ENCODE measurements at regions not wholly inside any gene's neighbourhood (a gene's known extent, or its start where the extent isn't known, plus 50 kb on each side); places are given as distances from the start of the nearest gene placed in this dataset.

- TF ChIP-seq ZBTB39 (CRISPR knock-in tag; IDR thresholded peaks at IDR 0.05): no peak
Observed at GRCh38 chr4:19786616-19787015, 465.1 kb upstream of the SLIT2 start (continued).

- H3K4me3 ChIP-seq (replicated peaks in 1 of 3; ENCODE audit: insufficient read depth in 1 of 3, low read depth in 2 of 3, low read length in 3 of 3): no peak overlapping the region
- peaks cover 69% of the 10 kb centered on the region for H3K9me3 ChIP-seq (ENCODE audit: low read length)
- ATAC-seq (no peak), FAIRE-seq (no peak), DNase-seq (ENCODE audit: low spot score) (no peak)
- H3K36me3 ChIP-seq (replicated peaks in 1 of 2; ENCODE audit: control insufficient read depth in 1 of 2, insufficient read depth in 2 of 2, low read length in 2 of 2): no peaks in the 10 kb centered on the region
- no peaks in the 10 kb centered on the region for H3K4me1 ChIP-seq (ENCODE audit: insufficient read depth, low read length)
- H3K79me2 ChIP-seq (ENCODE audit: insufficient read depth, low read length): no peaks in the 10 kb centered on the region
- intact Hi-C loops (cut with micrococcal nuclease; ENCODE audit: unreplicated experiment) (no loop called here), in situ Hi-C loops (cut with HindIII; ENCODE audit: extremely low pct_ligation_motif_present, low pct_unique_long_range_greater_than_20kb) (no loop called here)
- ChIA-PET CTCF (ENCODE audit: low intra/inter-chr PET ratio, low total read pairs) (no interaction called here), POLR2A (no interaction called here)
- H3K4me2 ChIP-seq (ENCODE audit: low read depth, low read length): no peak overlapping the region
- no peak overlapping the region for H3K27ac ChIP-seq (ENCODE audit: extremely low read length, insufficient read depth, low read length)
- H4K20me1 ChIP-seq (ENCODE audit: insufficient read depth, low read length): no peaks in the 10 kb centered on the region
- H2AFZ ChIP-seq (ENCODE audit: low read length): no peak overlapping the region
- H3K27me3 ChIP-seq (ENCODE audit: control insufficient read depth in 1 of 2, insufficient read depth in 2 of 2, low read length in 2 of 2): no peaks in the 10 kb centered on the region
- BruUV-seq (replicated peaks): no TSS peak
- TF ChIP-seq ZFP90 (CRISPR knock-in tag; IDR thresholded peaks at IDR 0.05; ENCODE audit: borderline replicate concordance): no peak
- 0% methylated on average over 3 of the region's 4 CpGs for WGBS (ENCODE audit: low lambda C conversion rate)
- H3K9ac ChIP-seq (ENCODE audit: insufficient read depth, low read depth, low read length): no peak overlapping the region
Observed at GRCh38 chr4:19783667-19784223, 468.0 kb upstream of the SLIT2 start.

- H3K4me1 ChIP-seq (ENCODE audit: insufficient read depth, low read length): no peaks in the 10 kb centered on the region
- in situ Hi-C loops (cut with HindIII; ENCODE audit: extremely low pct_ligation_motif_present, low pct_unique_long_range_greater_than_20kb) (no loop called here), intact Hi-C loops (cut with micrococcal nuclease; ENCODE audit: unreplicated experiment) (no loop called here)
- no peak overlapping the region for H3K9ac ChIP-seq (ENCODE audit: insufficient read depth, low read depth, low read length)
- ChIA-PET CTCF (ENCODE audit: low intra/inter-chr PET ratio, low total read pairs) (no interaction called here), POLR2A (no interaction called here)
- no peak for TF ChIP-seq ZNF264 (CRISPR knock-in tag; IDR thresholded peaks at IDR 0.05)
- TF ChIP-seq ZNF281 (CRISPR knock-in tag; IDR thresholded peaks at IDR 0.05; ENCODE audit: borderline replicate concordance): no peak
- TF ChIP-seq ZNF34 (CRISPR knock-in tag; IDR thresholded peaks at IDR 0.05; ENCODE audit: borderline replicate concordance): no peak
- no peak for TF ChIP-seq ZNF75D (CRISPR knock-in tag; IDR thresholded peaks at IDR 0.05; ENCODE audit: borderline replicate concordance)
- TF ChIP-seq ZNF274 (CRISPR knock-in tag; IDR thresholded peaks at IDR 0.05): no peak
- no peak for TF ChIP-seq MIER3 (CRISPR knock-in tag; IDR thresholded peaks at IDR 0.05; ENCODE audit: borderline replicate concordance)
- TF ChIP-seq MEIS2 (CRISPR knock-in tag; IDR thresholded peaks at IDR 0.05): no peak
- H2AFZ ChIP-seq (ENCODE audit: low read length): no peak overlapping the region
- no peak overlapping the region for H3K4me3 ChIP-seq (replicated peaks in 1 of 3; ENCODE audit: insufficient read depth in 1 of 3, low read depth in 2 of 3, low read length in 3 of 3)
- ATAC-seq (no peak), FAIRE-seq (no peak), DNase-seq (ENCODE audit: low spot score) (no peak)
- H3K27me3 ChIP-seq (ENCODE audit: control insufficient read depth in 1 of 2, insufficient read depth in 2 of 2, low read length in 2 of 2): no peaks in the 10 kb centered on the region
- peaks cover 78% of the 10 kb centered on the region for H3K9me3 ChIP-seq (ENCODE audit: low read length)
- H3K79me2 ChIP-seq (ENCODE audit: insufficient read depth, low read length): no peaks in the 10 kb centered on the region
- H3K4me2 ChIP-seq (ENCODE audit: low read depth, low read length): no peak overlapping the region
- H3K36me3 ChIP-seq (replicated peaks in 1 of 2; ENCODE audit: control insufficient read depth in 1 of 2, insufficient read depth in 2 of 2, low read length in 2 of 2): no peaks in the 10 kb centered on the region
- 18% methylated on average over 3 of the region's 3 CpGs for WGBS (ENCODE audit: low lambda C conversion rate)
- no peaks in the 10 kb centered on the region for H4K20me1 ChIP-seq (ENCODE audit: insufficient read depth, low read length)
- H3K27ac ChIP-seq (ENCODE audit: extremely low read length, insufficient read depth, low read length): no peak overlapping the region
- BruUV-seq (replicated peaks): no TSS peak
Observed at GRCh38 chr4:19780871-19781270, 470.8 kb upstream of the SLIT2 start.

Data from HepG2 (cell line).